H9 (cell line): ENCODE measurements at regions not wholly inside any gene's neighbourhood (a gene's known extent, or its start where the extent isn't known, plus 50 kb on each side); places are given as distances from the start of the nearest gene placed in this dataset.

ENCODE experiments used
- DNase-seq: peaks from one replicate; pipeline ENCODE4 v3.0.0-alpha.2; 2017
- H2AFZ ChIP-seq: one replicate; pipeline ENCODE4 v1.6.1; 2013; ENCODE audit warnings: mild to moderate bottlenecking, low read length, control low read depth, moderate library complexity
- H2AK5ac ChIP-seq: 2 replicates; pipeline ENCODE4 v1.6.1; 2013; ENCODE audit warnings: low read length, control low read depth, mixed read lengths; ENCODE audit not compliant: insufficient read length
- H2BK120ac ChIP-seq: one replicate; pipeline ENCODE4 v1.6.1; 2013; ENCODE audit warnings: low read depth, mild to moderate bottlenecking, low read length, control low read depth, inconsistent platforms; ENCODE audit not compliant: poor library complexity, severe bottlenecking
- H2BK12ac ChIP-seq: 2 replicates; pipeline ENCODE4 v1.6.1; 2013; ENCODE audit warnings: low read length, control low read depth, mixed read lengths, low read depth; ENCODE audit not compliant: insufficient read length
- H2BK15ac ChIP-seq: 2 replicates; pipeline ENCODE4 v1.6.1; 2013; ENCODE audit warnings: low read depth, low read length, control low read depth
- H2BK20ac ChIP-seq: one replicate; pipeline ENCODE4 v1.6.1; 2013; ENCODE audit warnings: low read depth, mild to moderate bottlenecking, low read length, control low read depth, inconsistent platforms; ENCODE audit not compliant: poor library complexity, severe bottlenecking
- H2BK5ac ChIP-seq: 2 replicates; pipeline ENCODE4 v1.6.1; 2013; ENCODE audit warnings: low read length, control low read depth, mixed read lengths; ENCODE audit not compliant: insufficient read length
- H3K14ac ChIP-seq: 2 replicates; pipeline ENCODE4 v1.6.1; 2013; ENCODE audit warnings: low read length, control low read depth; ENCODE audit not compliant: insufficient read depth
- H3K18ac ChIP-seq: 2 replicates; pipeline ENCODE4 v1.6.1; 2013; ENCODE audit warnings: low read depth, mild to moderate bottlenecking, mixed read lengths, low read length, control low read depth; ENCODE audit not compliant: insufficient read length
- H3K23ac ChIP-seq: 2 replicates; pipeline ENCODE4 v1.6.1; 2013; ENCODE audit warnings: low read length, control low read depth, mixed read lengths, low read depth; ENCODE audit not compliant: insufficient read length
- H3K23me2 ChIP-seq: 2 replicates; pipeline ENCODE4 v1.6.1; 2013; ENCODE audit warnings: low read depth, mild to moderate bottlenecking, mixed read lengths, low read length, control low read depth; ENCODE audit not compliant: insufficient read length, poor library complexity, severe bottlenecking
- H3K27ac ChIP-seq: 2 replicates; pipeline ENCODE4 v1.5.1; 2013; ENCODE audit warnings: low read length, control low read depth, mixed read lengths, low read depth; ENCODE audit not compliant: insufficient read length
- H3K27me3 ChIP-seq: 2 replicates; pipeline ENCODE4 v1.6.1; 2013; ENCODE audit warnings: low read length, control low read depth, inconsistent platforms; ENCODE audit not compliant: insufficient read depth
- H3K4ac ChIP-seq: 2 replicates; pipeline ENCODE4 v1.6.1; 2013; ENCODE audit warnings: low read depth, mild to moderate bottlenecking, control low read depth, inconsistent platforms, low read length, moderate library complexity
- H3K4me1 ChIP-seq: 2 replicates; pipeline ENCODE4 v1.6.1; 2013; ENCODE audit warnings: low read length, control low read depth, inconsistent platforms; ENCODE audit not compliant: insufficient read depth
- H3K4me2 ChIP-seq: 2 replicates; pipeline ENCODE4 v1.6.1; 2013; ENCODE audit warnings: low read length, control low read depth, mixed read lengths; ENCODE audit not compliant: insufficient read length, insufficient read depth
- H3K56ac ChIP-seq: 2 replicates; pipeline ENCODE4 v1.6.1; 2013; ENCODE audit warnings: low read depth, mild to moderate bottlenecking, mixed read lengths, low read length, control low read depth; ENCODE audit not compliant: insufficient read length
- H3K79me1 ChIP-seq: 2 replicates; pipeline ENCODE4 v1.6.1; 2013; ENCODE audit warnings: low read depth, mild to moderate bottlenecking, moderate library complexity, low read length, control low read depth, inconsistent platforms; ENCODE audit not compliant: insufficient read depth, poor library complexity, severe bottlenecking
- H3K79me2 ChIP-seq: 2 replicates; pipeline ENCODE4 v1.6.1; 2013; ENCODE audit warnings: low read length, control low read depth, inconsistent platforms; ENCODE audit not compliant: insufficient read depth
- H3K9ac ChIP-seq: 2 replicates; pipeline ENCODE4 v1.6.1; 2013; ENCODE audit warnings: low read length, control low read depth, mixed read lengths; ENCODE audit not compliant: insufficient read length; ENCODE audit errors: extremely low read depth
- H3K9me3 ChIP-seq: one replicate; pipeline ENCODE4 v1.6.1; 2013; ENCODE audit warnings: low read depth, low read length, inconsistent platforms; ENCODE audit not compliant: control insufficient read depth
- H3T11ph ChIP-seq: one replicate; pipeline ENCODE4 v1.6.1; 2013; ENCODE audit warnings: mild to moderate bottlenecking, low read length, control low read depth, inconsistent platforms
- H4K20me1 ChIP-seq: one replicate; pipeline ENCODE4 v1.6.1; 2013; ENCODE audit not compliant: control insufficient read depth, insufficient read length, insufficient read depth
- H4K5ac ChIP-seq: 2 replicates; pipeline ENCODE4 v1.6.1; 2013; ENCODE audit warnings: low read depth, mild to moderate bottlenecking, mixed read lengths, low read length, control low read depth; ENCODE audit not compliant: insufficient read length
- H4K8ac ChIP-seq: replicated peaks from 2 replicates; pipeline ENCODE4 v1.6.1; 2013; ENCODE audit warnings: low read length, control low read depth, mixed read lengths, low read depth; ENCODE audit not compliant: insufficient read length
- H4K91ac ChIP-seq: 2 replicates; pipeline ENCODE4 v1.6.1; 2013; ENCODE audit warnings: low read depth, mild to moderate bottlenecking, moderate library complexity, mixed read lengths, low read length, control low read depth; ENCODE audit not compliant: insufficient read length
- H3K27ac Mint-ChIP-seq, 3 experiments: 2 replicates in 2 of 3; 3 replicates in 1 of 3; pipeline ENCODE4 v1.8.0; 2020 to 2021; ENCODE audit warnings: mixed read lengths in 3 of 3, mild to moderate bottlenecking in 1 of 3, moderate library complexity in 1 of 3
- H3K27me3 Mint-ChIP-seq: 2 replicates; pipeline ENCODE4 v1.8.0; 2021; ENCODE audit warnings: low read depth, mild to moderate bottlenecking, moderate library complexity, mixed read lengths
- H3K36me3 Mint-ChIP-seq, 3 experiments: 2 replicates in 2 of 3; 3 replicates in 1 of 3; pipeline ENCODE4 v1.8.0; 2020 to 2021; ENCODE audit warnings: low read depth in 3 of 3, mixed read lengths in 3 of 3; ENCODE audit not compliant: insufficient read depth in 1 of 3
- H3K4me1 Mint-ChIP-seq, 2 experiments: 2 replicates each; pipeline ENCODE4 v1.8.0; 2020; ENCODE audit warnings: mixed read lengths in 2 of 2
- H3K4me3 Mint-ChIP-seq, 2 experiments: 2 replicates in 1 of 2; 3 replicates in 1 of 2; pipeline ENCODE4 v1.8.0; 2020 to 2021; ENCODE audit warnings: mild to moderate bottlenecking in 2 of 2, mixed read lengths in 2 of 2, moderate library complexity in 1 of 2
- H3K9me3 Mint-ChIP-seq, 2 experiments: 2 replicates in 1 of 2; 3 replicates in 1 of 2; pipeline ENCODE4 v1.8.0; 2020; ENCODE audit warnings: mild to moderate bottlenecking in 2 of 2, mixed read lengths in 2 of 2, moderate library complexity in 1 of 2
- CTCF ChIP-seq: fragments of 200-600 bp; sonication (generic); conservative IDR thresholded peaks from 3 replicates; pipeline ENCODE4 v1.8.0; 2021; ENCODE audit warnings: antibody characterized with exemption, mild to moderate bottlenecking
- WGBS: extraction: QIAGEN DNeasy Blood & Tissue Kit; methylation state at CpG from one replicate; pipeline ENCODE4 v1.1.7; 2013; ENCODE audit warnings: missing lambda C conversion rate, low lambda C conversion rate, mixed read lengths; ENCODE audit not compliant: insufficient read length; ENCODE audit errors: extremely low coverage; 5-methylcytosine and 5-hydroxymethylcytosine counted together

- no peak overlapping the region for H3K4me3 Mint-ChIP-seq
- no peak for DNase-seq
- Histone ChIP-seq H3K23me2 (no peaks in the 10 kb centered on the region), H4K91ac (no peak overlapping the region), H3K56ac (no peak overlapping the region), H3K23ac (no peak overlapping the region), H2BK20ac (no peak overlapping the region), H3K27me3 (no peaks in the 10 kb centered on the region), H3K9ac (no peak overlapping the region), H3K4me1 (no peaks in the 10 kb centered on the region), H2BK15ac (no peak overlapping the region), H3K79me2 (no peaks in the 10 kb centered on the region), H2BK12ac (no peak overlapping the region), H2BK5ac (no peak overlapping the region), H3K27ac (no peak overlapping the region), H2AK5ac (no peak overlapping the region), H4K8ac (no peak overlapping the region), H3K79me1 (no peaks in the 10 kb centered on the region), H4K20me1 (no peaks in the 10 kb centered on the region), H3K14ac (no peak overlapping the region), H3K9me3 (no peaks in the 10 kb centered on the region), H3T11ph (no peak overlapping the region), H3K4me2 (no peak overlapping the region), H3K18ac (no peak overlapping the region), H4K5ac (no peak overlapping the region), H3K4ac (no peak overlapping the region), H2BK120ac (no peak overlapping the region), H2AFZ (no peak overlapping the region)
- H3K4me1 Mint-ChIP-seq, result no peaks in the 10 kb centered on the region
- H3K9me3 Mint-ChIP-seq, result peaks cover 19% of the 10 kb centered on the region in 2 experiments
- TF ChIP-seq CTCF, result no peak
- H3K36me3 Mint-ChIP-seq, result peaks cover 3 to 20% (median 3%) of the 10 kb centered on the region in 3 experiments; a peak in 5 of 7 replicates
- no peaks in the 10 kb centered on the region for H3K27me3 Mint-ChIP-seq
- H3K27ac Mint-ChIP-seq, result no peak overlapping the region
- no CpG with 5 or more reads among the region's 7 CpGs for WGBS
Measured at GRCh38 chr11:128184981-128185380, 402.4 kb downstream of the ETS1 start.
